ENCODE measurements at regions not wholly inside any gene's neighbourhood (a gene's known extent, or its start where the extent isn't known, plus 50 kb on each side); places are given as distances from the start of the nearest gene placed in this dataset.

DNA sequence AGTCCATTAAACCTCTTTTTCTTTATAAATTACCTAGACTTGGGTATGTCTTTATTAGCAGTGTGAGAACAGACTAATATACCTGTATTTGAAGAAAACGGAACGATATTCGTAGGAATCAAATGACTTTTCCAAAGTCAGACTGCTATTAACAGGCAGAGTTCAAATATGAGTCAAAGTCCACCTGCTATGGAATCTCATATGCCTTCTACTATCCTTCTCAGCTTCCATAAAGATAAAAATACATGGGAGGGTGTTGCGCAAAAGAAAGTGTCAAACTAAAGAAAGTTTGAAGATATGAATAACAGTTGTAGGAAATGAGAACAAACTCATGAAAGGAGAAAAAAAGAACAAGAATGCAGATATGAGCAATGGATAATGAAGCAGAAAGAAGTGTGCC is 704.6 kb downstream of the EFNB2 start:
- H3K9me3 ChIP-seq (ENCODE audit: control insufficient read depth, insufficient read depth, low read length), result no peaks in the 10 kb centered on the region
- H3K27ac ChIP-seq (ENCODE audit: insufficient read depth, low read length), result no peak overlapping the region
- no peak overlapping the region for H3K4me2 ChIP-seq (ENCODE audit: low read depth, low read length)
- H3K23ac ChIP-seq (ENCODE audit: low read depth, low read length), result no peak overlapping the region
- H2BK5ac ChIP-seq (ENCODE audit: low read depth, low read length, poor library complexity, severe bottlenecking), result no peak overlapping the region
- BruUV-seq (replicated peaks), result no TSS peak
- TF ChIP-seq, protein P1, sequence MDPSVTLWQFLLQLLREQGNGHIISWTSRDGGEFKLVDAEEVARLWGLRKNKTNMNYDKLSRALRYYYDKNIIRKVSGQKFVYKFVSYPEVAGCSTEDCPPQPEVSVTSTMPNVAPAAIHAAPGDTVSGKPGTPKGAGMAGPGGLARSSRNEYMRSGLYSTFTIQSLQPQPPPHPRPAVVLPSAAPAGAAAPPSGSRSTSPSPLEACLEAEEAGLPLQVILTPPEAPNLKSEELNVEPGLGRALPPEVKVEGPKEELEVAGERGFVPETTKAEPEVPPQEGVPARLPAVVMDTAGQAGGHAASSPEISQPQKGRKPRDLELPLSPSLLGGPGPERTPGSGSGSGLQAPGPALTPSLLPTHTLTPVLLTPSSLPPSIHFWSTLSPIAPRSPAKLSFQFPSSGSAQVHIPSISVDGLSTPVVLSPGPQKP (IDR thresholded peaks at IDR 0.05; ENCODE audit: borderline replicate concordance, low read depth, low read length), result no peak
- TF ChIP-seq CHD1 (IDR thresholded peaks at IDR 0.05; ENCODE audit: low read depth, low read length) (no peak), RFX5 (IDR thresholded peaks at IDR 0.05; ENCODE audit: low read depth, low read length) (no peak), BHLHE40 (IDR thresholded peaks at IDR 0.05; ENCODE audit: low read depth, low read length) (no peak), RAD21 (IDR thresholded peaks at IDR 0.05; ENCODE audit: low read length) (no peak), POLR2A (IDR thresholded peaks at IDR 0.05; ENCODE audit: low read depth, low read length) (no peak), NFE2L2 (IDR thresholded peaks at IDR 0.05; ENCODE audit: low read depth, low read length) (no peak), MXI1 (IDR thresholded peaks at IDR 0.05; ENCODE audit: borderline replicate concordance, low read depth, low read length) (no peak), FOS (IDR thresholded peaks at IDR 0.05; ENCODE audit: low read depth, low read length) (no peak)
- H3K18ac ChIP-seq (ENCODE audit: low read depth, low read length), result no peak overlapping the region
- H4K5ac ChIP-seq (ENCODE audit: low read depth, low read length), result no peak overlapping the region
- ChIA-PET CTCF (no interaction called here), POLR2A (ENCODE audit: unreplicated experiment) (no interaction called here)
- H2AFZ ChIP-seq (replicated peaks; ENCODE audit: low read length, poor library complexity), result no peak overlapping the region
- no peak for DNase-seq
- no peak overlapping the region for H2BK15ac ChIP-seq (ENCODE audit: low read depth, low read length)
- H3K14ac ChIP-seq (replicated peaks; ENCODE audit: low read depth, low read length), result no peak overlapping the region
- H2AK5ac ChIP-seq (ENCODE audit: low read depth, low read length), result no peak overlapping the region
- H3K4me1 ChIP-seq (ENCODE audit: control insufficient read depth, insufficient read depth, low read length), result no peaks in the 10 kb centered on the region
- no peaks in the 10 kb centered on the region; the same call in 1 of the 2 replicates for H3K27me3 ChIP-seq (ENCODE audit: control insufficient read depth, insufficient read depth, low read length)
- H4K8ac ChIP-seq (ENCODE audit: low read depth in 2 of 2, low read length in 2 of 2), result no peak overlapping the region
- H4K91ac ChIP-seq (ENCODE audit: insufficient read depth, low read depth, low read length), result no peak overlapping the region
- intact Hi-C loops (cut with micrococcal nuclease), result no loop called here
- no peaks in the 10 kb centered on the region for H3K9me1 ChIP-seq (ENCODE audit: insufficient read depth, low read length)
- H2BK20ac ChIP-seq (ENCODE audit: low read depth, low read length), result no peak overlapping the region
- H3K9ac ChIP-seq (ENCODE audit: low read depth, low read length), result no peak overlapping the region
- dilution Hi-C loops (cut with HindIII; ENCODE audit: low sequenced_read_pairs, unreplicated experiment), result no loop called here
- H3K79me1 ChIP-seq (ENCODE audit: low read depth in 1 of 2, low read length in 2 of 2), result no peaks in the 10 kb centered on the region
- no CpG with 5 or more reads among the region's 4 CpGs for WGBS, 2 experiments (ENCODE audit: extremely low coverage in 2 of 2, insufficient read length in 1 of 2)
- H3K56ac ChIP-seq (ENCODE audit: extremely low read depth, insufficient read depth, low read length), result no peak overlapping the region
- ATAC-seq (ENCODE audit: low read depth), result no peak
- in situ Hi-C loops (cut with MboI; ENCODE audit: low sequenced_read_pairs), result no loop called here
- H2AK9ac ChIP-seq (replicated peaks; ENCODE audit: low read depth, low read length, poor library complexity), result no peak overlapping the region
- H2BK120ac ChIP-seq (ENCODE audit: low read depth, low read length), result no peak overlapping the region
- H4K20me1 ChIP-seq (ENCODE audit: insufficient read depth, low read length), result no peaks in the 10 kb centered on the region
- H3K4me3 ChIP-seq (ENCODE audit: insufficient read depth, low read depth, low read length), result no peak overlapping the region
- H3K4ac ChIP-seq (ENCODE audit: low read depth, low read length), result no peak overlapping the region
- H3K36me3 ChIP-seq (ENCODE audit: control insufficient read depth, insufficient read depth, low read length), result no peaks in the 10 kb centered on the region

Measured in IMR-90 (cell line).